Left colon (tissue), 2 donors: ENCODE measurements at regions not wholly inside any gene's neighbourhood (a gene's known extent, or its start where the extent isn't known, plus 50 kb on each side); places are given as distances from the start of the nearest gene placed in this dataset.

ENCODE experiments used
- ATAC-seq: fragments of 200-7000 bp; cut with Tn5 transposase; one replicate; pipeline ENCODE4 v1.9.1; 2020; ENCODE audit warnings: mild to moderate bottlenecking, moderate library complexity
- DNase-seq, 2 donors: peaks; one replicate each; pipeline ENCODE4 v3.0.0-alpha.2; 2020
- intact Hi-C, 2 donors: fragments of 100-400 bp; cut with DNase I in 1 of 2; cut with micrococcal nuclease in 1 of 2; formaldehyde crosslinking; loops; one replicate each; pipeline versions ENCODE4 v1.11.2 to v1.14.0; 2022; cut with DNase I, micrococcal nuclease
- donor health status: DM: no; HTN: no; CAD: no.
- donor health status: DM: yes; HTN: yes; CAD: no.

DNA sequence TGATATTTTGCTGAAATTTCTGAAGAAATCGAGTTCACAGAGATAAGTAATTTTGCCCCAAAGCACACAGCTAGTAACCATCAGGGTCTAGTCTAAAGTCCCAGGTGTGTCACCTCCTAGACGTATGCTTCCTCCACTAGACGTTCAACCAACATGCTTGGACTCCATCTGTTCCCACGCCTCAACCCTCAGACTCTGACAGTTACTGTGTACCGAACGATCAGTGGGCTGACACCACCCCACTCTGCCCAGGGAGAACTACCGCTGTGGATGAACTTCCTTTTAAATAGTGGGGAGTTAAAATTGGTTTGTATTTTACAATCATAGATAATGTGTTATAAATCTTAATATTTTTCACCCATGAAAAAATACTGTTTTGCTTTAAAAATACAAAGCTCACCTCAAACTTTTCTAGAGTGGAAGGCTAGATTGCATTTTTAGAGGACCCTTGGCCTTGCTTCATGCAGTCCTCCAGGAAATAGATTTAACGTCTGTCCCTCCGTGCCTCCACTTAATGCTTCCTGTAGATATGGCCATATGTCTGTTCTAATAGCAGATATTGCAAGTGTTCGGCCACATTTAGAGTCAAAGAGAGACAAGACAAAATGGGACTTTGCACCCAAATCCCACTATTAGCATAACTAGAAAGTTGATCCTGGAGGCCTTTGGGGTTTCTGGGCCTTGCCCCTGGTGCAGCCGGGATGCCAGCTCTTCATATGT, 91.4 kb upstream of the ZPBP start:
- DNase-seq (no peak), ATAC-seq (no peak)
- intact Hi-C loops, result no loop called here

DNA sequence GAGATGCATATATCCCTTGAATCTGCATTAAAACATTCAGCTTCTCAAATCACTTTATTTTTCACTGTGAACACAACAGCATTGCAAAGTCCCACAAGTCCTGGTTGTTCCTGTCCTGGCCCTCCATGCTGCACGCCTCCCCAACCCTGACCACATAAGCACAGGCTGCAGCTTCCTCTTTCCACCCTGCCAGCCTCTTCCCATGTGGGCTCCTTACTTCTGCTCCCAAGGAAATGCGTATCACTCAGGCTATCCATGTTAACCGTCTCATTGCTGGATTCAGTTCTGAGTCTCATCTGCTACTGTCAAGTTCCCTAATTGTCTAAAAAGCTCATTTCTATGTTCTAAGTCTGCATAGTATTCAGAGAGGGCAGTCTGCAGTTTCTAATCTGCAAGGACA, 89.7 kb upstream of the ZPBP start:
- no peak for ATAC-seq
- intact Hi-C loops, result no loop called here

DNA sequence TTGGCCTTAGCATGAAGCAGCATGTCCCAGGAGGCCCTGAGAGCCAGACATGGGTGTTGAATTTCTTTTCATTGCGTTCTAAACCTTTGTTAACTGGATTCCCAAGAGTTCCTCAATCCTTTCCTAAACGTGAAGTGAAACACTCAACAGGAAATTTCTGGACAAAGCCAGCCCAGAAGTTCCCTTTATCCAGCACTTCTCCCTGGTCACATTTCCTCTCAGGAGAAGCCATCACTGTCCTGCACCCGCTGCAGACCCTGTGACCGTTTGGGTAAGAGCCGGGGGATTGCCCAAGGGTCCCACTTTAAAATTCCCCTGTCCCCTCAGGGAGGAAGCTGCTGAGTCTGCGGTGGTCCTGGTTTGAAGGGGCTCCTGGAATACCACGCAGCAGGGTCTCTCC, 88.0 kb upstream of the ZPBP start:
- no peak for DNase-seq
- no peak for ATAC-seq
- intact Hi-C loops, result no loop called here

More for the DNA sequence above, 89.7 kb upstream of the ZPBP start:
- DNase-seq, result no peak

DNA sequence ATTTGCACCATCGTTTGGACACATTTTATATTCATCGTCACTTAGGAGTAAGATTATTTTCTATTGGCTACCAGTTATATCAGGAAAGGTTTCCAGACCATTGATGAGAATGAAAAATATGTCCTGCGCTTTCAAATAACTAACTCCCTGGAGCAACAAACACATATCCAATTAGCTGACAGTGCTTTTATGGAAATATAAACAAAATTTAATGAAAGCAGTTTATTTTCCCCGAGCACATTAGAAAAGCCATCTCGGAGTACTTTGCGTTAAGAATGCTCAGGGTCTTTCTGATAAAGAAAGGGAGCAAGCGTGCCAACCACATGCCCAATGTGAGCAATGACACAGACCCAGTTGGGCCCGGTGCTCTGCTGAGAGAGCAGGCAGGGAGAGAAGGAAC, 85.1 kb upstream of the ZPBP start:
- ATAC-seq, result no peak

DNA sequence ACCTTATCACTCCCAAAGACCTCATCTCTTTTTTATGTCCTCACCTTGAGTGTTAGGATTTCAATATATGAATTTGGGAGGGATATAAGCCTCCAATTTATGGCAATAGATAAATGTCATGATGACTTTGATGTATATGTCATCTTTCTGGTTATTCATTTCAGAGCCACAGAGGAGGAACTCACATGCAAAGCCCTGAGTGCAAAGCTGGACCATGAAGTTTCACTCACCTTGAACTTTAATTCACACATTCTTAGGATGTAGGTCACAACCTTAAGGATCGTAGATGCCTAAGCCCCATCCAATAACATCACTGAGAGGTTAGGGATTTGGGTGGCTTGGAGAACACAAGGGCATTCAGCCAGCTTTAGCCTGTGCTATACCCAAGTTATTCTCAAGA, 81.9 kb upstream of the ZPBP start:
- ATAC-seq (no peak), DNase-seq (no peak)
- intact Hi-C loops, result no loop called here

More for the DNA sequence above, 85.1 kb upstream of the ZPBP start:
- intact Hi-C loops, result no loop called here
- DNase-seq, result no peak

DNA sequence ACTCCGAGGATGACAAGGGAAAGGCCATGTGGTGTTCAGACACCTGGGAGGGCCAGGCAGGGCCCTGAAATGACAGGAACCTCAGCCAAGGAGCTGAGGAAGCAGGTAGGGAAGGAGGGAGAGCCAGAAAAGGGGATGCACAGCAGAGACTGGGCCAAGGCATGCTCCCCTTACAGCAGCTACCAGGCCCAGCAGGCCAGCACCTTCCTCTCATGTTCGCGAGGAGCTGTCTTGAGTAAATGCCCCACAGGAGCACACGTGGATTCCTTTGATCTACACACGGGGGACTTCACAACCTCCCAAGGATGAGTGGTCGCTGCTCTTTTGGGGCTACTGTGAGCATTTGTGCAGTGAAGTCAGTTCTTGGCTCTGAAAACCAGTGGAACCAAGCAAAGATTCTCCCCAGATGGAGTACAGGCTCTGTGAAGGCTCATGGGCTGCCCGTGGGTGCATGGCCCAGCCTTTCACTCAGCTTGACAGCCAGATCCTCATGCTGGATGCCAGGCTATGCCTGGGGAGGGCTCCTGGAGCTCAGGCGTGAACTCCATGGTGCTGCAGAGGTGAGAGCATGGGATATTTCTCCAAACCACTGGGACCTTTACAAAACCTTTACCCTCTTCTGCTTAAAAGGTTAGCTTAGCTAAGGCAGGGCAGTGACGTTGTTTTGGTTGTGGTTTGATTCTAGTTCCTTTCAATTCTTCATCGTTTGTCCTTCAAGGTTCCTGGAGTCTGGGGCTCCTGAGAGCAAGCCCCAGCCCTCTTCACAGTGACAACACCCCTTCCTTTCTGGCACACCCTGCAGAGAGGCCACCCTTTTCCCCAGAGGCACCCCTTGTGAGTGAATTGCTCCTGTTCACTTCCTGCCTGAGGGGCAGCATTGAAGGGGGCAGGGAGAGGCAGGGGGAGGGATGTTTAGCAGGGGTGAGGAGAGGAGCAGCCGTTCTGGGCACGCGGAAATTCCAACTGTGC, 74.2 kb upstream of the ZPBP start:
- no peak for DNase-seq
- intact Hi-C loops, result no loop called here

DNA sequence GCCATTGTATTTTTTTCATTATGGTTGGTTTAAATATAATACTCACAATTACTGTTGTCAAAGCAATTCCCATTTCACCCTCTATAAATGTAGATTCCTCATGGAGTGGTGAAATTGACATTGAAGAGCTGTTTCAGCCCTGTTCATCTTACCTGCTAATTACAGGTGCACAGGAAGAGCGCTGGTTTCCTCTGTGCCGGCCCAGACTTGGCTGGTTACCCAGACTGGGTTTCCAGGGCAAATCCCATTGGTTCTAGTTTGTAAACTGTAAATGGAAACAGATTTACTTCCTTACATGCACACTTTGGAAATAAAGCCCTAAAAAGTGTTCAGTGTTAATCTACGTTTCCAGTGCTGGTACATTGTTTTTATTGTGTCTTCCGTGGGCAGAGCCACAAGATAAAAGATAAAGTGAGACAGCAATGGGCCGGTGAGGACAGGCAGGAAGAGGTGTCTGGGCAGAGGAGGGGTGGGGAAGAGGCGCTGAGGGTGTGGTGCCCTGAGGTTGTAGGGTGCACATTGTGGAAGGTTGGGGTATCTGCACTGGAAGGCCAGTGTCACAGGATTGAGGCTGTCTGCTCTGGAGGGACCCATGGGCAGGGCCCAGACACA, 71.6 kb upstream of the ZPBP start:
- intact Hi-C loops, result no loop called here
- DNase-seq (no peak), ATAC-seq (no peak)

More for the DNA sequence above, 74.2 kb upstream of the ZPBP start:
- ATAC-seq, result no peak

DNA sequence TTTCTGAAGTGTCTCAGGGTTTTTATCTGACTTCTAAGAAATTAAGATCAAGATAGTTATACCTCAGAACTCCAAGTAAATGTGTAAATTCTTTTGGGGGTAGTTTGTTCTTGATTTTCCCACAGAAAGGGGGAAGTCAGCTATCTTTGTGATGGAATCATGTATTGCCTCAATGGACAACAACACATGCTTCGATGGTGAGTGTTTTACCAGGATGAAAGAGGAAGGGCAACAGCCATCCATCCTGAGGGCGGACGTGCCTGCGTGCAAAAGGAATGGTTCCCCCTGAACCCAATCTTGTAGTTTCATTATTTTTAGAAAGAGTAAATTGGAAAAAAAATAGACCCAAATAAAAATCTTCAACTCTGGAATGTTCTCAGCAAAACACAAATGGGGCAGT, 67.2 kb upstream of the ZPBP start:
- intact Hi-C loops, result no loop called here
- no peak for ATAC-seq
- DNase-seq, result no peak

DNA sequence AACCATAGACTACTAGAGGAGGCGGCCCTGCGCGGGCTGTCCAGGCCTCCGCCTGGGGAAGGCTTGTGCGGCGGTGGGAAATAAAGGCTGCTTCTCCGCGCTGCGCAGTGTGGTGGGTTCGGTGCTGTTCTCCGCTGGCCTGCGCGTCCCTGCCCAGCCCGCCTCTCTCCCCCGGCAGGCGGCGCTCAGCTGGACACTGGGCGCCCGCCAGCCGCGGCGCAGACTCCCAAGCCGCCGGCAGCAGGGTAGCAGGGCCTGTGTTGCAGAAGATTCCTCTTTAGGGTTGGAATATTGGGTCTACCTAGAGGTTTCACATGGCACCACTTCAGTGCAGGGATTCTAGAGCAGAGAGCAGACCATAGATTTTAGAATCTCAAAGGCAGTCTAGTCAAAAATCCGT, 66.1 kb upstream of the ZPBP start:
- intact Hi-C loops, result no loop called here
- ATAC-seq (no peak), DNase-seq (no peak)

DNA sequence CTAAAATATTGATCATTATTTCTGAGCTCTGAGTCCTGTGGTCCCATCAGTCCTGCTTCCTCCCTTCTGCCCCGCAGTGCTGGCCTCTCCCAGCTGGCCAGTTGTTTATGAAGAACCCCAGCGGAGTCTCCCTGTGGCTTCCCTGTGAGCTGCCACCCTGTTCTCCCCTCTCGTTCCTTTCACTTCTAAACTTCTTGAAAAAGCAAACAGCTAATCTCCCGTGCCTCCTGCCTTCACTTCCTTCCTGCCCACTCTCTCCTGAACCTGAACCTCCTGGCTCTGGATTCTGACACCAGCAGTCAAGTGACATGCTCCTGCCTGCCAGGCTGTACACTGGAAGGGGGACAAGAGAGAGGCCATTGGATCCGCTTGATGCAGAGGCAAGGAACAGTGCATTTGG, 63.7 kb upstream of the ZPBP start:
- intact Hi-C loops, result no loop called here

DNA sequence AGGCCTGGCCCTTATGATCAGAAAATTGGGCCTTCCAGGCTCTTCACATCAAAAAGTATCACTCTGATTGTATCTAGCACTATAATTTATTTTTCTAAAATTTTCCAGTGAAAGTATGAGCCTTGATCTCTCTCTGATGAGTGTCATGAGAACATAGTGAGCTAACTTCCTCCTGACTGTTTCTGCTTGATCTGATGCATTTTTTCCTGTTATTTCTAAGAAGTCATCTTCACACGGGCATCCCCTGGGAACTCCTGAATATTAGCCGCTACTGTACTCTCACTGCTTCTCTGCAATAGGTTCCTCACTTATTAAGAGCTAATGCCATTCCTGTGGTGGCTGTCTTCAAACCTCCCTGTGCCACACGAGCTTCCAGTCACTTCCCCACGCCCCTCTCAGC, 63.1 kb upstream of the ZPBP start:
- DNase-seq (no peak), ATAC-seq (no peak)
- intact Hi-C loops, result no loop called here

More for the DNA sequence above, 63.7 kb upstream of the ZPBP start:
- ATAC-seq, result no peak
- DNase-seq, result no peak

DNA sequence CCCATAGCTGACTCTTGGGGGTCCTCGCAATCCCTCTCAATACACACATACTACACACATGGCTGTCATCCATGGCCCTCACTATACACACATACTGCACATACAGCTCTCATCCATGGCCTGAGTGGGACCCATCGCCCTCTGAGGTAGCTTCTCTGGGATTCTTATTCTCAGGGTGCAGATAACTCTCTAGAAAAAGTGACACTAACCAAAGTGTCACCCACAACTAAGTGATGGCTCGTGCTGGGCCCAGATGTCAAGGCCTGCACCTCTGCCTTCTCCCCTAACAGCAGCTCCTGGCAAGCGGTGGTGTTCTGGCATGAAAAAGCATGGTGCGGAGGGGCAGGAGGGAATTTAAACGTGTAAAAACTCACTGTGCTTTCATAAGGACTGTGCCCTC, 62.7 kb upstream of the ZPBP start:
- ATAC-seq (no peak), DNase-seq (no peak)
- intact Hi-C loops, result no loop called here

DNA sequence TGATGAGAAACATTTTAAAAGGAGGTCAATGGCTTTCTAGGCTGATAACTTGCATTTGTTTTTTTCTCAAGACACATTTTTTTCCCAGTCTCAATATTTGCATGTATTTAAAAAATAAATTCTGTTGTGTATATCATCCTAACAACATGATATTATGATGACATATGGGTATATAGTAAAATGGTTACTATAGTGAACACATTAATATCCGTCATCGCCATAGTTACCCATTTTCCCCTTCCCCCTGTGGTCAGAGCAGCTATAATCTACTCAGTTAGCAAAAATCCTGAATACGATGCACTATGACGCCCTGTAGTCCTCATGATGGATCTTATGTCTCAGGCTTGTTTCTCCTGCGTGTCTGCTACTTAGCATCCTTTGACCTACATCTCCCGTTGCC, 60.9 kb upstream of the ZPBP start:
- DNase-seq (no peak), ATAC-seq (no peak)
- intact Hi-C loops, result no loop called here

DNA sequence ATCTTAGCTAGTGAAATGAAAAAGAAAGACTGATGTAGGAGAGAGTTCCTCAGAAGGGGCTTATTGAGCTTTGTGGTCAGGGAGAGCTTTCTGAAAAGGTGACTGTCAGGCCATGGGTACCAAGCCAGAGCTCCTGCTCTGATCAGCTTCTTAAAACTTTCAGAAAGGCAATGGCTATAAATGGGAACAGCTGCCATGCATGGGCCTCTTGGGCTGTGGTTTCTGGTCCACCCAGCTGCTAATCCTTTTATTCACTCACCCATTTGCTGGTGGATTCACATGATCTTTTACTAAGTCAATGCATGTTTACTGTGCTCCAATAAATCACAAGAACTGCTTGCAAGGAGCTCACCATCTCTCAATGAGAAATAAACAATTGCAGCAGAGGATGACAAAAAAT, 60.1 kb upstream of the ZPBP start:
- ATAC-seq (no peak), DNase-seq (no peak)
- intact Hi-C loops, result no loop called here

DNA sequence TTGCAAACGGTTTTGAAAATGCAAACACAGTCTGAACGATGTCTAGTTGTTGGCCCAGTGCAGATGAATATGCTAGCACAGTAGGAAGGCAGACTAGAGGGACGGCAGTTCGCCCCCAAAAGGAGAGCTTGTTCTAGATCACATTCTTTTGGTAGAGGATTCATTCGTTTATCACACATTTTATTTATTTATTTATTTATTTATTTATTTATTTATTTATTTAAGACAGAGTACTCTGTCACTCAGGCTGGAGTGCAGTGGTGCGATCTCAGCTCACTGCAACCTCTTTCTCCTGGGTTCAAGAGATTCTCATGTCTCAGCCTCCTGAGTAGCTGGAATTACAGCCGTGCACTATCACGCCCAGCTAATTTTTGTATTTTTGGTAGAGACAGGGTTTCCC, 59.4 kb upstream of the ZPBP start:
- no peak for ATAC-seq
- intact Hi-C loops, result no loop called here

DNA sequence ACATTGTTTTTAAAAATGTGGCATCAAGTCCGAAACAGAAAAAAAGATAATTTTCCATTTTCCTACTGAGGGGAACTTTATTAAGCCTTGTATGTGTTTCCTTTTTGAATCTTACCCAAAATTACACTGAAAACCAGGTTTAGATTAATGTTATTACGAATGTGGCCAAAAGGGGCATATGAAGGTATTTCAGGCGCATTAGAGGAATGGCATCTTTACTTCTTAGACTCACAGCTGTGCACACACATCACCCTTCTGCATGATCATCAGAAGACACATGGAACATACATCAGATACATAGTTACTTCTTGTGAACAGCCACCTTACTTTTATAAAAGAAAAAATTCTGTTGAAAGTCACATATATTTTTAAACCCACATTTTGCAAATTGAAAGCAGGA, 58.6 kb upstream of the ZPBP start:
- no peak for ATAC-seq
- intact Hi-C loops, result no loop called here
- no peak for DNase-seq

More for the DNA sequence above, 59.4 kb upstream of the ZPBP start:
- no peak for DNase-seq

DNA sequence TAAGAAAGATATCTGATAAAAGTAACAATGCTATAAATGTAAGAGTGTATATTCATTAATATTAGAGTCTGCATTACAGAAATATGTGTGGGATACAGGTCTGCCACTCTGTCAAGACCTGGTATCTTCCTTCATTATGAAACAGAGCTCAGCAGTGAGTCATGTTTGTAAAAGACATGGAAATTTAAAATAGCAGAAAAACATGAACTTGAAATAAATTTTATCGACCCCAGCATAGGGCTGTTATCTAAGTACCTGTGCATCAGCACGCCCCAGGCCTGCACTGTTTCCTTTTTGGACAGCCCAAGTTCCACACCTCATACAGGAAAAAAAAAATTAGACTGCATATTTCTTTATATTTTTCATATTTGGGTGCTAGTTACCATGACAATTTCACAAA, 58.0 kb upstream of the ZPBP start:
- intact Hi-C loops, result no loop called here
- no peak for ATAC-seq
- DNase-seq, result no peak

DNA sequence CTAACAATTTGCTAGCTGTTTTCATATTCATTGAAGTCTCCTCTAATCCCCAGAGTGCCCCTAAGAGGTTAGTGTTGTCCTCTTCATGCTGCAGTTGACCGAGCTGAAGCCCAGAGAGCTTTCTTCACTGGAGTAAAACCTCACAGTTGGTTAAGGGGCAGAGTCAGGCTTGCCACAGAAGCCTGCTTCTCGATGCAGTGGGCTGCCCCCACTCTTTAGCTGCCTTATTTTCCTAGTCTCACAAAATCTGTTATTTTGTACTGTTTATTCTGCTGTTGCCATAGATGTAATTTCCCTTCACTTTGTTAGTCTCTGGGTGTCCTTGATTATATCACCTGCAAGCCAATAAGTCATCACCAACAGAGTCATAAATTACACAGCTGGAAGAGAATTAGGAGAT, 56.3 kb upstream of the ZPBP start:
- ATAC-seq, result no peak

DNA sequence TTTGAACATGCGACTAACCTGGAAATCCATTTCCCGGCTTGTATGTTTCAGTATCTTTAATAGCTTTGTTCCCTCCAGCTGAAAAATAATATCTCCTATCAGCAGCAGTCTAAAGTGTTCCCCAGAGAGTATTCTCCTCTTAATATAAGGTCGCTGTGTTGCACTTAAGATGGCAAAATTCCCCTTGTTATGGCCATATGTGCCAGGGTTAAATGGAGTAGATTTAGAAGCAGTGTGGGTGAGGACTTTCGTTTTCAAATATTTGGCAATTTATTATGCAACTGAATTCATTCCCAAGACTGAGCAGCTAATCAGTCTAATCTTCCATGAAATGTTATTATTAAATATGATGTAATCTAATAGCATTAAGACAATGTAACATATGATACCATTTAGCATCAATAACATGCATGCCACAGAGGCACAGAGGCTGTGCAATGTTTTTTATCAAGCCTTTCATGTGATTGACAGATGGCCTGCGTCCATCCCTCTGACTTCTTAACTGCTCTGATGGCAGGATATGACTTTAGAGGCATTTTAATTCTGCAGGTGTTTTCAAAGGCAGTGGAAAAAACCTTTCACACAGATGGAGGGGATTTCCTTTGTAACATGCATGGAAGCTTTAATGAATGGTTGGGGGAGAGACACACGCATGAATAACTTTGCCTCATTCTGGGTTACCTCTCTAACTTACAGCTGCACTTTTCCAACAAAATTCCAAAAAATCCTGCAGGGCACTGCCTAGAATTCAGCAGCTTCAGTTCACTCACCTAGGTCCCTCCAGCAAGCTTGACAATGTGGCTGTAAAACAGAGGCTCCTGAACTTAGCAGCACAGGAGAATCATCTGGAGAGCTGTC, 55.1 kb upstream of the ZPBP start:
- DNase-seq (no peak), ATAC-seq (no peak)
- intact Hi-C loops, result no loop called here

More for the DNA sequence above, 56.3 kb upstream of the ZPBP start:
- intact Hi-C loops, result no loop called here
- no peak for DNase-seq
